WERI-Rb-1 (cell line): ENCODE measurements at regions not wholly inside any gene's neighbourhood (a gene's known extent, or its start where the extent isn't known, plus 50 kb on each side); places are given as distances from the start of the nearest gene placed in this dataset.

Source experiments
- DNase-seq: peaks from one replicate; pipeline ENCODE4 v3.0.0-alpha.2; 2020
- H3K27ac ChIP-seq: fragments of 250-450 bp; sonication (Bioruptor Pico); 2 replicates; pipeline ENCODE4 v1.5.1; 2020; ENCODE audit warnings: mild to moderate bottlenecking, moderate library complexity
- H3K27me3 ChIP-seq: fragments of 250-450 bp; sonication (Bioruptor Pico); 2 replicates; pipeline ENCODE4 v1.5.1; 2021; ENCODE audit warnings: mild to moderate bottlenecking, low read depth, moderate library complexity; ENCODE audit not compliant: insufficient read depth, severe bottlenecking
- H3K36me3 ChIP-seq: fragments of 250-450 bp; sonication (Bioruptor Pico); 2 replicates; pipeline ENCODE4 v1.5.1; 2020; ENCODE audit warnings: mild to moderate bottlenecking, moderate library complexity
- H3K4me3 ChIP-seq: 2 replicates; pipeline ENCODE4 v1.5.1; 2011; ENCODE audit warnings: low read depth, mild to moderate bottlenecking, control low read depth, low read length
- H3K9me3 ChIP-seq: fragments of 250-450 bp; sonication (Bioruptor Pico); 2 replicates; pipeline ENCODE4 v1.5.1; 2021; ENCODE audit warnings: mild to moderate bottlenecking, moderate library complexity; ENCODE audit not compliant: severe bottlenecking
- CTCF ChIP-seq: IDR thresholded peaks from 2 replicates; pipeline ENCODE4 v1.5.1; 2011; ENCODE audit warnings: low read depth, mild to moderate bottlenecking, control low read depth, inconsistent platforms, low read length

DNA sequence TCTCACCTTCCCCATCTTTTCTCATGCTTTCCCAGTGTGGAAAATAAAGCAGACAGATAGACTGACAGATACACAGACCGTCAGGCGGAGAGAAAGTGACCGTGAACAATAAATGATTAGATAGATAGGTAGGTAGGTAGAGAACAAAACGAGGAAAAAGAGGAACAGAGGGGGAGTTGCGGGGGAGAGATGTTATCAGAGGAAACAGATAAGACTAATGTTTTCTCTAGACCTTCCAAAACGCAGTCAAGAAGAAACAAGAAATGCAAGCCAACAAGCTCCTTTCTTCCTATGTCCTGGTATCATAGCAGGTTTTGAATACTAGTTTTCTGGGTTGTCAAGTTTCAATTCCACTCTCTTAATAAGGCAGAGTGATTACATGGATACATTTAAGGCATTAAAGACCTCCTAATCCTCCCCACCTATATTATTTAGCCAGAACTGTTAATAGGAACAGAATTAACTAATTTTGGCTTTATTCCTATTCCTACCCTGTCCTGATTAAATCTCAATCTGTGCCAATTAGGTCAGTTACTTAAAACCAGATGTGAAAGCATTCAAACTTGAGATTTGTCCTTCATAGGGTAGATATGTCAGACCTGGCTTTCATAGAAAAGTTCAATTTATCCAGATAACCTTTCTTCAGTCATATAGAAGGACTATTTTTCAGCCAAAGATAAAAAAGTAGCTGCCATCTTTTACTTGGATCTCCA, 89.0 kb upstream of the PTPRR start:
- no peak overlapping the region for H3K27ac ChIP-seq
- H3K36me3 ChIP-seq: no peaks in the 10 kb centered on the region
- H3K9me3 ChIP-seq: no peaks in the 10 kb centered on the region
- H3K4me3 ChIP-seq: no peak overlapping the region
- DNase-seq: no peak
- no peaks in the 10 kb centered on the region for H3K27me3 ChIP-seq
- TF ChIP-seq CTCF: no peak

GRCh38 chr12:71008616-71009015, 88.1 kb upstream of the PTPRR start:
- DNase-seq: no peak
- Histone ChIP-seq H3K9me3 (no peaks in the 10 kb centered on the region), H3K27ac (no peak overlapping the region), H3K4me3 (no peak overlapping the region), H3K36me3 (no peaks in the 10 kb centered on the region), H3K27me3 (no peaks in the 10 kb centered on the region)
- no peak for TF ChIP-seq CTCF

DNA sequence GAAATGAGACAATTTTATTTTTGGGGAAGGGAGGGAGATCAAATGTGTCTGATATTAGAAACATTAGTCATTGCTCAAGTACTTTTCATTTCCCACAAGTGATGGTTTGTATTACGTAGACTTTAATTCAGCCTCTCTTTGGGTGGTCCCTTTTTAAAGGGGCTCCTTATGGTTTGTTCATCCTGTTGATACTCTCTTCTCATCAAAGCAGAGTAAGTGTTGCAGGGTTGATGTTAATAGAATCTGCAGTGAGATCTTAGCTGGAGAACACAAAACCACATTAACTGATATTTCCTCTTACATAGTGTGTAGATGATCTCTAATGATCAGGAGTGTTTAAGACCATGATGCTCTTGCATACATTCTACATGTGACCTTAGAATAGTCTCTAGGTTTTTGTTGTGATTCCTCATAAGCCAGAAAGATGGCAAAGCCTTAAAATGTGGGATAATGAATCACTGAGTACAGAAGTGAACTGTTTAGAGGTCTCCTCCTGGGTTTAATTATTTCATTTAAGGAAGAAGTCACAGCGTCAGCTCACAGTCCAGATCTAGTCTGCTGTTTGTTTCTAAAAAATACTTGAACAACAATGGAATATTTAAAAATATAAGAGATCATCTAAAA, 87.4 kb upstream of the PTPRR start:
- H3K9me3 ChIP-seq: no peaks in the 10 kb centered on the region
- H3K27ac ChIP-seq: no peak overlapping the region
- TF ChIP-seq CTCF: no peak
- DNase-seq: no peak
- H3K27me3 ChIP-seq: no peaks in the 10 kb centered on the region
- H3K36me3 ChIP-seq: no peaks in the 10 kb centered on the region
- H3K4me3 ChIP-seq: no peak overlapping the region

DNA sequence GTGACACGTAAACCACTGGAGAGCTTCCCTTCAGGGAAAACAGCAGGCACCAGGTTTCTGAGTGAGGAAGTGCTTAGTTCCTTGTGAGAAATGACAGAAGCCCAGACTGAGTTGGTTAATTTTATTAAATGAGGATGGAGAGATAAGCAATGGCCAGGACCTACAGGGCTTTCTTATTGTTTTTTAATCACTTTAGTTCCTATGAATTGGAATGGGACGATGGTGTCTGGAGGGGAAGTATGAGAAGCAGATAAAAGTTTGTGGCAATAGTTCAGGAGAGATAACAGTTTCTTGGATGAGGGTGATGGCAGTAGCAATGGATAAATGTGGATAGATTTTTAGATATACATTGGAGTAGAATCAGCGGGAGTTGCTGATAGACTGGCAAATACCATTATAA, 86.5 kb upstream of the PTPRR start:
- H3K36me3 ChIP-seq: no peaks in the 10 kb centered on the region
- no peaks in the 10 kb centered on the region for H3K27me3 ChIP-seq
- no peaks in the 10 kb centered on the region for H3K9me3 ChIP-seq
- no peak overlapping the region for H3K27ac ChIP-seq
- no peak overlapping the region for H3K4me3 ChIP-seq
- no peak for DNase-seq
- TF ChIP-seq CTCF: no peak

- Histone ChIP-seq H3K27ac (no peak overlapping the region), H3K36me3 (no peaks in the 10 kb centered on the region), H3K9me3 (no peaks in the 10 kb centered on the region), H3K27me3 (no peaks in the 10 kb centered on the region), H3K4me3 (no peak overlapping the region)
- no peak for DNase-seq
- no peak for TF ChIP-seq CTCF
Observed at GRCh38 chr12:71005166-71005565, 84.6 kb upstream of the PTPRR start.

GRCh38 chr12:71004578-71004977, 84.0 kb upstream of the PTPRR start:
- no peaks in the 10 kb centered on the region for H3K27me3 ChIP-seq
- H3K9me3 ChIP-seq: no peaks in the 10 kb centered on the region
- no peak overlapping the region for H3K27ac ChIP-seq
- no peak overlapping the region for H3K4me3 ChIP-seq
- no peak for DNase-seq
- TF ChIP-seq CTCF: no peak
- H3K36me3 ChIP-seq: no peaks in the 10 kb centered on the region
